Dedifferentiated amniotic fluid mesenchymal stem cell (primary cell): ENCODE measurements at regions not wholly inside any gene's neighbourhood (a gene's known extent, or its start where the extent isn't known, plus 50 kb on each side); places are given as distances from the start of the nearest gene placed in this dataset.
"Not testable (repeated sequence)": the region's sequence is repeated elsewhere in the genome, so short reads cannot be mapped to it uniquely, and the experiment has no call there.

Experiments
- DNase-seq: peaks from one replicate; pipeline ENCODE4 v3.0.0-alpha.2; 2016; ENCODE audit errors: extremely low spot score

DNA sequence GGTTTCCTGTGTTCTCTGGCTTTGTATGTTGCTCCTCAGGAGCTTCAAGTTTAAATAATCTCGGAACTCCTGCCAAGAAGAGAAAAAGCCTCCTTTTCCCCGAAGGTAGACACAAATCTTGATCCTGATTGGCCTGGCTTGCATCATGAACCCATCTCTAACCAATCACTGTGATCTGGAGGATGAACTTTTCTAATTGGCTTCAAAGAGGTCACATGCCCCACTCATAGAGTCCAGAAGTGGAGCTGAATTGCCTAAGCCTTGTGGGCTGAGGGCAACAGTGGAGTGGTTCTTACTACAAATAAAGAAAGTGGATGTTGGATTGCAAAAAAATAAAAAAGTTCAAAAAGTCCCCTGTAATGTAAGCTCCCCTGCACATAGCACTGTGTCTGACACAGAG lies 245.9 kb downstream of the MID1IP1 start:
- DNase-seq = no peak

DNA sequence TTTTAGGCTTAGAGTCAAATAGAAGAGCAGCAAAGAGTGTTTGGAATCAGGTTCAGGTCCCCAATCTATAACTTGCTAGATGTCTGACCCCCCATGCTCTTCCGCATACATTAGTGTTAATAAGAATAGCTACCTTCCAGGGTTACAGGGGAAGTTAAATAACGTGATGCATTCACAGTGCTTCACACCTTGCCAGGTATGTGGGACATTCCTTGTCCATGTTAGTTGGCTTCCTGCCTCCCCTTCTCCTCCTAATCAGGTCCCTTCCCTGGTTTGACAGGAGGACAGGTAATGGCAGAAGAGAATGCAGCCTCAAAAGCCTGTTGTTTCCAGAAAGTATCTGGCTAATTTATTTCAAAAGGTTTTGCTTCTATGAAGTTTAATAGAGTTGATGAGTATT lies 248.7 kb downstream of the MID1IP1 start:
- DNase-seq = no peak

DNA sequence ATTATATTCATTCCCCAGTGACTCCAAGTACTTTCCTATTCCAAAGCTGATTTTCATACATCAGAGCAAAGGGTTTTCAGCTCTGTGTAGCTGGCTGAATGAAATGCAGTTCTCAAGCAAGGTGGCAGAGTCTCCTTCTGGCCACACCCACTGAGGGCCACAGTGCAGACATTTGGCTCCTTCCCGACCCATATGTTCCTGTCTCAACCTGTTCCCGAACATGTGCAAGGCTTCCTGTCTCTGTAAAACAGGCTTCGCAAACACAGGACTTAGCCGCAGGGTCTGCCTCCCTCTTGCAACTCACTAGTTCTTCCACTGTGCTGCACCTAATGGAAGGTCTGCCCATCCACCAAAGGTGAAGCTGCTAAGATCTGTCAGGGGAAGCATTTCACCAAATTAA lies 249.2 kb downstream of the MID1IP1 start:
- DNase-seq = no peak

DNA sequence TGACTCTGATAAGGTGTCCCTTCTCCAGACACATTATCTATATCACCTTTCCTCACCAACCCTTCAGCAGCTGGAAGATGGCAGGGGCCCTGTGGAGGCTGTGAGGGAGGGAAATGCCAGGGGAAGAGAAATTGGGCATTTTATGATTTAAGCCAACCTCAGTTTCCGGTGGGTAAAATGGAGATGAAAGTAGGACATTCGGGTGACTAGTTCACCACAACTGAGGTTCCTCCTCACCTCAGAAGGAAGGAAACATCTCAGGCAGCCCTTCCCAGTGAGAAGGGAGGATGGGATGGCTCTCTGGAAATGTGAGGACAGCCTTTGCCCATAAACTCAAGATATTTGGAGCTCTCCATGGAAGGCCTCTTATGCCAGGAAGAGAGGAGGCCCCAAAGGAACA lies 251.5 kb downstream of the MID1IP1 start:
- DNase-seq = no peak

DNA sequence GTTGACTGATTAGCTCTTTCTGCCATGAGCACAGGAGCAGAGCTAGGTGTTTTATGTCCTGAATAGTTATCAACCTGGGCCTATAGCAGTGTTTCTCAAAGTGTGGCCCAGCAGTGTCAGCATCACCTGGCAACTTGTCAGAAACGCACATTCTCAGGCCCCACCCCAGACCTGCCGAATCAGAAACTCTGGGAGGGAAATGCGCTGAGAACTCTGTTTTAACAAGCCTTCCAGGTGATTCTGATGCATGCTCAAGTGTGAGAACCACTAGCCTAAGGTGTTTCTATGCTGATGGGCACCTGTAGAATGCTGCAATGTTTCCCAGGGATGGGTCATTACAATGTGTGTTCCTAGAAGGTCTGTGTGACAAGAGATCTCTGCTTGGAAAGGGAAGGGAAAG lies 257.5 kb downstream of the MID1IP1 start:
- no peak for DNase-seq

DNA sequence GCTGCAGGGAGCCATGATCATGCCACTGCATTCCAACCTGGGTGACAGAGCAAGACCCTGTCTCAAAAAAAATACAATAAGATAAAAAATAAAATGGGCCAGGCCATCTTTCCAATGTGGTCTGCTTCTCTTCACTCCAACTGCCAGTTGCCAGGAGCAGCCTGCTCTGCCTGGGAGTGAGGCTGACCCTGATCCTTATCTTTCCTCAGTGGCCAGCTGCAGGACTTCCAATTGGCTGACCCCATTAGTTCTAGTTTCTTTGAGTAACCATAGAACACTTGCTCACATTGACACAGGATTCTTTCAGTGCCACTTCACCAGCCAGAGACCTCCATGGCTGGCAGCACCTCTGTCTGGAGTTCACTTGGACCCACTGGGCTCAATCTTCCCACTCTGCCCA lies 258.6 kb downstream of the MID1IP1 start:
- no peak for DNase-seq

DNA sequence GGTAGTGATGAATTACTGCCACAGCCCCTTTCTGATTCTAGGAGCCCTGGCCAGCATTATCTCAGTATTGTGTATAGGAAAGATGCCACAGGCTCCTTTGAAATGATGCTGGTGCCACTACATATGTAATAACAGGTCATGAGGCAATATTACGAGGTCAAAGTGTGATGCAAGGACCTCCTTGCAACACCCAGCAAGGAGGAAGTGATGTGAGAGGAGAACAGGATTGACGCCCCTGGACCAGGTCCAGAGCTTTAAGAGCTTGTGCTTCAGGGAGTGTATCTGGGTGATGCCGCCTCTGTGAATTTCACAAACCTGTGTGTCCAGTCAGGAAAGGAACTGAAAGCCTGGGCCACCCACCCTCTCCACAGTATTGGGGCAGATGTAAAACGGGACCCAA lies 261.8 kb downstream of the MID1IP1 start:
- DNase-seq = no peak

DNA sequence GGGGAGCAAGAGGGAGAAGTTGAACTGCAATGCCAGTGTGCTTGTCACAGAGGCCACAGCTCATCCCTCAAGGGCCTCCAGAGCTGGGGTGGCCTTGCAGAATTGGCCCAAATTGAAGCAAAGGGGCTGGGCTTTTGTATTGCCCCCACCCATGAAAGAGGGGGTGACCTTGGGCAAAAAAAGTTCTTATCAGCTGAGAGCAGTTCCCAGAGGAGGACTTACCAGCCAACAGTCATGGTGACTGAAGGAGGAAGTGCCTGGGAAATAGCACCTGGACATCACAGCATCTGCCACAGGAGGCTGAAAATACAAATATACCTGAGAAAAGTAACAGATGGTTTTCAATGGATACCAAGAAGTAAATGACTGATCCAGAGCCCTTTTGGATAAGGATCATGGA lies 262.4 kb downstream of the MID1IP1 start:
- DNase-seq = no peak

DNA sequence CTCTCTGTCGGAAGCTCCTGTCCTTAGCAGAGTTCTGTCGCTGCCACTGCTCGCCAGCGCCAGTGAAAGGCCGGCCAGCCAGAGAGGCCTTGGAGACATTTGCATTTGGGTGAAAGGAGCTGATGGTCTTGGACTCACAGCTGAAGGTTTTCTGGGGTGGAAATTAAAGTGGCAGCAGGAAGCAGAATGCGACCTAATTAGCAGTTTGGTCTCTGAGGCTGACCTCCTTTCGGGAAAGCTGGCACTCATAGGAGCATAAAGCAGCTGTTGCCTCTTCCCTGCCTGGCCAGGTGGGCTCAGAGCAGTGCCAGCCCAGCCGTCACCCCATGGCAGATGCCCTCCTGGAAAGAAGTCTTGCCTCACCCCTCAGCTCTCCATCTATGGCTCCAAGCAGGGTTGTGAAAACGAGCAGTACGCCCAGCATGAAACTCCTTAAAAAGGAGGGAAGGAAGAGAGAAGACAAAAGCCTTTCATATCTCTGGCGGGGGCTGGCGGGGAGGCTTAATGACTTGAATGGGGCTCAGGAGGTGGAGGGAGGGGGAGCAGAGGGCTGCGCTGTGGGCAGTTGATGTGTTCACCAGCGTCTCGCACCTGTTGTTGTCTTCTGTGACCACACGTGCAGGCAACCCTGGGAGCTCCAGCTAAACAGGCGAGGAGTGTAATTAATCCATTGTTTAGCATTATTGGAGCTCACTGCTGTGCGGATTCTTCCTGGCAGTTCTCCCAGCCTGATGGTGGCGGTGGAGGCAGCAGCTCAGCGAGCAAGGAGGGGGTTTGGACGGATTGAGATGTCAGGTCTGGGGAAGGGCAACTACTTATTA lies 264.0 kb downstream of the MID1IP1 start:
- DNase-seq = no peak

DNA sequence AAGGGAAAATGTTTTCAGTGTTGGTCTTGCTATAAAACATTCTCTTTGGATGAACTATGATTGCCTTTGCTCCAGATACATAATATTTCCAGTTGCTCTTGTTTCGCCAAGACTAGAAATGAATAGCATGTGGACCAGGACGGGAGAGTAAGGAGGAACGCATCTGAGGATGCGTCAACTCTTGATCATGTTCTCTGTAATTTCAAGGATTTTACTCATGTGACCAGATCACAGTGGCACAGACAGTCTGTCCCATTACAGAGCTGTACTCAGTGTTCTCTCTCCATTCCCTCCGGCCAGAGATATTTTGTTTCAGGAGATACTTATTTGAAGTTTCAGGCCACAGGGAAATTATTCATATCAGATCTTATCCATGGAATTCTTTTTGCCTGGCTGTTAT lies 266.6 kb downstream of the MID1IP1 start:
- DNase-seq = no peak

DNA sequence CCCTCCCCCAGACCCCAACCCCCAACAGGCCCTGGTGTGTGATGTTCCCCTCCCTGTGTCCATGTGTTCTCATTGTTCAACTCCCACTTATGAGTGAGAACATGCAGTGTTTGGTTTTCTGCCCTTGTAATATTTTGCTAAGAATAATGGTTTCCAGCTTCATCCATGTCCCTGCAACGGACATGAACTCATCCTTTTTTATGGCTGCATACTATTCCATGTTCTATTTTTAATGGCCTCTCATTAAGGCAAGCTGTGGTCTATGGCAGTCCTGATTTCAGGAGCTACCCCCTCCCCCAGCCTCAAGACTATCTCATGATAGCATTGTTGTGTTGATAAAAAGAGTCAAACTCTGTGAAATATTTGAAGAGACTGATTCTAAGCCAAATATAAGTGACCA lies 267.4 kb downstream of the MID1IP1 start:
- DNase-seq = not testable (repeated sequence)

DNA sequence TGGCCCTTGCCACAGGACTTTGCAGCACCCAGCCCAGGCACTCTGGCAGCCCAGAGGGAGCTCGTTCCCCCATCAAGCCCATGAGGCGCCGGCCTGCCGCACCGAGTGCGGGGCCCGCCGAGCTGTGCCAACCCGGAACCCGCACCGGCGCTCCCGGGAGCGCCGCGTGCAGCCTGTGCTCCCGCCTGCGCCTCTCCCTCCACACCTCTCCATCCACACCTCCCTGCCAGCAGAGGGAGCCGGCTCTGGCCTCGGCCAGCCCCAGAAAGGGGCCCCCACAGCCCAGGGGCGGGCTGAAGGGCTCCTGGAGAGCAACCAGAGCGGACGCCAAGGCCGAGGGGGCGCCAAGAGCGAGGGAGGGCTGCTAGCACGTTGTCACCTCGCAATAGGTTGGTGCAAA lies 268.8 kb downstream of the MID1IP1 start:
- no peak for DNase-seq

DNA sequence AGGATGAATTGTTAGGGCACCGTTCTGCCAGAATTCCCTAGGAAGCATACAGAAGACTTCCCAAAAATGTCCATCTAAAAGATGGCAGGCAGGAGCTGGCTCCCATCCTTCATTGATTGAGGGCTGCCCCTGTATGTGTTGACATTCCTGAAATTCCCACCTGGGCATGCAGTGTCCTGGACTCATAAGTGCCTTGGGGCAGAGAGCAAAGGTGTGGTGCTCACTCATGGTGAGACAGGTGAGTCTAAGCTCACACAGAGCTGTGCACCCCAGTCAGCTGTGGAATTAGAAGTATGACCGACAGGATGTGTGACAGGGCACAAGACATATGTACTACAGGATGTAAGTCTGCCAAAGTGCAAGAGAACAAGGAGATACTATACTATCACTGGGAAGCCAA lies 271.9 kb downstream of the MID1IP1 start:
- no peak for DNase-seq

DNA sequence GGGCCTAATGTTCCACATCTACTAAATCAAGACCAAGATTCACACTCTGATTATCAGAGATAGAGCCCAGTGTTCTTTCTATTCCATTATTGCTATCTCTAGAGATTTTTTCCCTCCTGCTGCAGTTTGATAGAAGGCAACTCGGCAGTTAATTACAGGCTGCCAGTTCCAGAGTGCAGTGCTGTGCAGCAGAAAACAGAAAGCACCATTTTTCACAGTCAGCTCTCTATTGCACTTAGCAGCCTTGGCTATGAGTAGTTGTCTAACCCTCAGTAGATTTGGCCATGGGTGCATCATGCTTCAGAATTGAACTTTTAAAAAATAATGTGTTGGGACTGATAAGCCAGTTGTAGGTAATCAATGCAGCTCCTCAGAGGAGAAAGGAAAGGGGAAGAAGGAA lies 295.3 kb downstream of the MID1IP1 start:
- DNase-seq = no peak

DNA sequence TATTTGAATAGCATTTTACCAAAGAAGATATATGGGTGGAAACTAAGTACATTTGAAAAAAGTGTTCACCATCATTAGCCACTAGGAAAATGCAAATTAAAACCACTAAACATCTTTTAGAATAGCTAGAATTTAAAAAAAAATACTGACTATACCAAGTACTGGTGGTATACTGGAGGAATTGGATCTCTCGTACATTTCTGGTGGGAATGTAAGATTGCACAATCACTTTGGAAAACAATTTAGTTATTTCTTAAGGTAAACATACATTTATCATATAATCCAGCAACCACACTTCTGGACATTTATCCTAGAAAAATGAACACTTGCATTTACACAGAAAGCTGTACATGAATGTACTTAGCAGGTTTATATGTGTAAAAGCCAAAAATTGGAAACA lies 303.5 kb downstream of the MID1IP1 start:
- no peak for DNase-seq

DNA sequence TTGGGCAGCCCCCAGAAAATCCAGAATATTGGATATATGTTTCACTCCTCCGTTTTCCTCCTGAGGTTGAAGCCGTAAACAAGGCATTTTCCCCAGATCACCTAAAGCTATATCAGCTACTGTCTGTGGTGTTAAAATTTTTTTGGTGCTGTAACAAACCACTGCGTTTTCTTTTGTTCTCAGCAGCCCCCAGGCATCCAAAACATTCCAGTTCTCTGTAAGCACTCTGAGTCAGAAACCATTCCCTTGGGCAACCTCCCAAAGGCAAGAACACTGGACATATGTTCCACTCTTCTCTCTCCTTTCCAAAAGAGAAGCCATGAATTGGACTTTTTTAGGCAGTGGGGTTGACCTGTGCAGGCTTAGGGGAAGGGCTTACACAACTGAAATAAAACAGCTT lies 310.9 kb downstream of the MID1IP1 start:
- DNase-seq = no peak

DNA sequence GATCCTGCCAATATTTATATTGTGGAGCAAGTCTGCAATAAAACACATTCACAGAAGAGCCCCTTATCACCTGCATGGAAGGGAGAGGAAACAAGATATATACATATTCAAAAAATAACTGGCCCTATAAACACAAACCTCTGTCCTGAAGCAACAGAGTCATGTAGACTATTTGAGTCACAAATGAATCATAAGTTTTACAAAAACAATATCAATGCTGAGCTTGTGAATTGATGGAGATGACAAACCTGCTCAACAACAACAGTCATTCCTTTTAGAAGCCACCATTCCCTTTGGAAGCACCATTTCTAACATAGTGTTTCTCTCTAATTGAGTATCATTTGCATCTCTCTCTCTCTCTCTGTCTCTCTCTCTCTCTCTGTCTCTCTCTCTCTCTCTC lies 313.9 kb downstream of the MID1IP1 start:
- DNase-seq = no peak

DNA sequence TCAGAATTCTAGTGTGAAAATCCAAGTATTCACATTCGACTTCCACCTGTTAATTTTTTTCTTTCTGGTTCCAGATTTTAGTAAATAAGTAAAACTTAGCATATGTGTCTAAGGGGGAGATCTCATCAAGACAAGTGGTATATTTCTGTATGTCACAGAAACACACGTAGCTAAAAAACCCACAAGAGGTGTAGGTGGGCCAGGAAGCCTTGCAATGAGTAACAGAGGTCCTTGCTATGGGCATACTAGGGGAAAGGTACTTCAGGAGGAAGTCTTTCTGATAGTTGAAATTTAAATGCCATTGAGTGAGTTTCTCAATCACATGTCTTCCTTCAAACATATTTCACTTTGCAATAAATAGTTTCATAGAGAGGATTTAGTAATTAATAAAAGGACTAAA lies 315.8 kb downstream of the MID1IP1 start:
- no peak for DNase-seq

DNA sequence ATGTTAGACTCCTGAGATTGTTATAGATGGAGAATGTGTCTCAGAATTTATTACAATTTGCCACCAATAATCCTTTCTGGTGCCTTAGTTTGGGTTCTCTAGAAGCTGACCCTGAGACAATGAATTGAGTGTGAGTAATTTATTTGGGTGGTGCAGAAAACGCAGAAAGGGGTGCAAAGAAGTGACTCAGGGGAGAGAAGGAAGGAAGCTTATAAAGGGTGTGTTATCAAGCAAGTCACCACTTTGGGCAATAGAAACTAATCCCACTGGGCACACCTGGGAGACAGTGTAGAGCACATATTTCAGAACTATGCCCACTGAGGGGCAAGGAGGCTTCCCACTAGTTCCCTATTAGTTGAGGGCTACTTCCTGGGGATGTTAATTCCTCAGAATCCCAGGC lies 320.6 kb downstream of the MID1IP1 start:
- no peak for DNase-seq

DNA sequence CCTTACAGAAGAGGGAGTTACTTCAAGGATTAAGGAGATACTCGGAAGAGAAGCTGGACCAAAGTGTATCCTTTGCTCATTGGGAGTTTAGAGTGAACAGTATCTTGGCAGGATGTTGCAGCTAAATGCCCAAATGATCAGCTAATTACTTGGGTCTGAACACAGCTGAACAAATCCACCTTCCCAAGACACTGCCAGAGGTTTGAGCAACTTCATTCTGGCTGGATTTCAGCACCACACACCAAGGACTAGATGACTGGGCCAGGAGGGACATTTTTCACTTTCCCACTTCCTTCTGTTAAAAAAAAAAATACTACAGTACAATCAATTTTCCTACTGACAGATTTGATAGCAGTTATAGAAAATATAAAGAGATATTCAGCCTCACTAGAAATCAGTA lies 324.6 kb downstream of the MID1IP1 start:
- no peak for DNase-seq

DNA sequence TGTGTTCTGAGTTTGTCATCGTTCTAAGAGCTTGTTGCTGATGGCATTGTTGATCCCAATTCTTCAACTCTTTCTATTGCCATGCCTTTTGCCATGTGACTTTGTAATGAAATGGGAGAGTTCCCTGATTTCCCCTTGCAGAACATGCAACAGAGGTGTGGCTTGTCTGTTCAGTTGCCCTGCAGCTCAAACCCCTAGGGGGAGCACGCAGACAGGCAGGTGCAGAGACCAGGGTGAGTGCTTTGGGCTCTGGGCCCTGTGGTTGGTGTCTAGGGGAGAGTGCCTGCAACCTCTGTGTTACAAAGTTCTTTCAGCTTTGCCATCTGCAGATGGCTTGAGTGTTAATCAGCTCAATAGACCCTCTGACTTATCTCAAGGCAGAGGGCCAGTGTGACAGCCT lies 332.7 kb downstream of the MID1IP1 start:
- no peak for DNase-seq

DNA sequence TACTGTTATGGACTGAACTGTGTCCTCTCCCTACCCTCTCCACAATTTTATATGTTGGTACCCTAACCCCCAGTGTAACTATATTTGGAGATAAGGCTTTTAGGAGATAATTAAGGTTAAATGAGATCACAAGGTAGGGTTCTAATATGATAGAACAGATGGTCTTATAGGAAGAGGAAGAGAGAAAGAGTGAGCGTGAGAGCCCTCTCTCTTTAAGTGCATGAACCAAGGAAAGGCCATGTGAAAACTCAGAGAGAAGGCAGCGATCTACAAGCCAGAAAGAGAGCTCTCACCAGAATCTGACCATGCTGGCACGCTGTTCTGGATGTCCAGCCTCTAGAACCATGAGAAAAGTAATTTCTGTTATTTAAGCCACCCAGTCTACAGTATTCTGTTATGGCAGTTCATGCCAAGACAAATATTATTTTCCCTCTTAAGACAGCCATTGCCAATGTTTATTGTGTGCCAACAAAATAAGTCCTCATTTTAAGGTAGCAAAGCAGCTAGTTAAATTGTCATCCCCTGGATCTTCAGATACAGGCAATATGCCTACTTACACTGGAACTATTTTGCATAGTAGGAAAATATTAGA lies 336.2 kb downstream of the MID1IP1 start:
- no peak for DNase-seq

DNA sequence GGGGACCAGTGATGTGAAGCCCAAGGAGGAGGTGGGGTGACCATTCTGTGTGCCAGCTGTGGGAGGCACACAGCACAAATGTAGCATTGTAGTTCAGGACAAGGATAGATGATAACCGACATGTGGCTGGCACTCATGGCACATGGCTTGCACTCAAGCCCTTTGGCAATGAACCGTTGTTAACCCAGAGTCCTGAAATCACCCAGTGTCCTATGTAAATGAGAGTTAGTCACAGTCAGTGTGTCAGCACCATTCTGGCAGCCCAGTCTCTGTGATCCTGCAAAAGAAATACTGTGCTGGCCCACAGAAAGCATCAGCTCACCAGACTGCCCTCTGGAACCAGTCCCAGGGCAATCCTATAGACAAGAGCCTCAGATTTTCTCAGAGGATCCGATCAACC lies 339.3 kb downstream of the MID1IP1 start:
- DNase-seq = no peak

DNA sequence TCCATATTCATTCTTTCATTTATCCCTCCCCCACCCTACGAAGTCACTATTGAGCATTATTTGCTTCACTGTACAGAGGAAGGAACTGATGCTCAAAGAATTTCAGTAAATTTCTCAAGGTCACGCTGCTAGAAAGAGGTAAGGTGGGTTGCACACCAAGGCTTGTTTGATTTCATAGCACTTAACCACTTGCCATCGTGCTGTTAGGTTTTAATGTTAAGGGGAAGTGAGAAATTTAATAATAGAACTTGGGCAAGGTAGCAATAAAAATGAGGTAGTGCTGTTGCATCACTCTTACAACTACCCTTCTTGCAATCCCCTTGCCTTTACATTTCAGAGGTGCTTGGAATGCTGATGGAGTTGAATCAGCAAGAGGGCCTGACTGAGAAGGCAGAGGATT lies 343.1 kb downstream of the MID1IP1 start:
- DNase-seq = no peak
